GM18951 (cell line): ENCODE measurements at regions not wholly inside any gene's neighbourhood (a gene's known extent, or its start where the extent isn't known, plus 50 kb on each side); places are given as distances from the start of the nearest gene placed in this dataset.

Experiments
- POLR2A ChIP-seq: IDR thresholded peaks from 4 replicates; pipeline ENCODE4 v1.6.1; 2011; ENCODE audit warnings: mild to moderate bottlenecking; ENCODE audit not compliant: insufficient read length, insufficient read depth; ENCODE audit errors: extremely low read depth
- in situ Hi-C: fragments of 300-500 bp; cut with MboI; formaldehyde crosslinking; loops from one replicate; pipeline ENCODE4 v1.12.0; 2022; ENCODE audit warnings: low sequenced_read_pairs, mixed read lengths, inconsistent platforms; ENCODE audit not compliant: unreplicated experiment

GRCh38 chr18:27278131-27278530 is 93.0 kb upstream of the CHST9 start:
- in situ Hi-C loops: no loop called here
- TF ChIP-seq POLR2A: no peak

DNA sequence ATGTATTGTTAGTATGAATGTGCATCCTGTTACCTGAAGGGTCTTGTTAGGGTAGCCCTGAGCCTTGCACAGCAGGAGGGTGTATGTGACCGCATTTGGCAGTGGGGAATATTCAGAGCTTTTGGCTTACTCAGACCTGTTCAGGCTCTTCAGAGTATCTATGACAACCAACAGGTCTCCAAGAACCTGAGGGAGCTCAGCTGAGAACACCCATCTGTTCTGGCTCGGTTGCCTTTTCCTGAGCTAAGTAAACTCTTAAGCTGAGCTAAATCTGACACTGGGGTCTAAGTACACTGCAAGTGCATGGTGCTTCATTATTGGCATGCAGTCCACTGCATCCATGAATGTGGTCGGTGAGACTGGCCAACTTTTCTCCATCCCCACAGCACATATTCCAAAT is 92.4 kb upstream of the CHST9 start:
- TF ChIP-seq POLR2A: no peak
- in situ Hi-C loops: no loop called here

DNA sequence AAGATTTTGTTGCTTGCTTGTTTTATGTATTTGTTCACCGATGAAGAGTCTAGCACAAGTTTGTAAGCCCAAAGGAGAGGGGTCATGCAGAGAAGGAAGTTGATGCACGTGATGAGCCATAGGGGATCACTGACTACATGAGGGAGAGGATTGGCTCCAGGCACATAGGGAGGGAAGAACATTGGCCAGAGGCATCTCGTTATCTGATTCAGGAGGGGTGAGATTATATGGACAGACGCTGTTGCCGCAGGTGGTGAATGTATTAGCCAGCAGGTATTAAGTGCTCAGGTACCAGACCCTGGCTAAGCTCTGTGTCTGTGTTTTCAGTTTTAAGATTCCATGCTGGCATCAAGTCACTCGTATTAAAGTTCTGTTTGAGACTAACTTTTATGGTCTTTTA is 91.8 kb upstream of the CHST9 start:
- TF ChIP-seq POLR2A: no peak
- in situ Hi-C loops: no loop called here

- TF ChIP-seq POLR2A: no peak
- in situ Hi-C loops: no loop called here
Measured at GRCh38 chr18:27276479-27276878, 91.4 kb upstream of the CHST9 start.

DNA sequence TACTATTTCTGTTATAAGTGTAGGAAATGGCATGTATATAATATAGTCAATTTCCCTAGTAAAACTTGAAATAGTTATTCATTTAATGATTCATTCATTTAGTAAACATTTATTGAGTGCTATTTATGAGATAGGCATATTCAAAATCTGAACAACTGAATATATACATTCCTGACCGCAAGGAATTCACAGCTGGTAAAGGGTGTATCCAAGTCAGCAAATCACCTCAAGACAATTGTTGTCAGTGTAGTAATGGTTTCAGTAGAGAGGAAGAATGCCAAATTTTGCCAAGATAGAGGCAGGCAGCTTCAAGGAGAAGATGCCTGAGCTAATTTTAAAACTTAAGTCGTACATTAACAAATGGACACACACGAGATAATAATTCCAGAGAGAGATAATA is 89.8 kb upstream of the CHST9 start:
- in situ Hi-C loops: no loop called here

GRCh38 chr18:27270508-27270907 is 85.4 kb upstream of the CHST9 start:
- no peak for TF ChIP-seq POLR2A
- in situ Hi-C loops: no loop called here

More for the DNA sequence above, 89.8 kb upstream of the CHST9 start:
- no peak for TF ChIP-seq POLR2A

GRCh38 chr18:27263369-27263768 is 78.3 kb upstream of the CHST9 start:
- TF ChIP-seq POLR2A: no peak
- in situ Hi-C loops: no loop called here

GRCh38 chr18:27261769-27262549 is 76.9 kb upstream of the CHST9 start:
- in situ Hi-C loops: no loop called here
- TF ChIP-seq POLR2A: no peak

DNA sequence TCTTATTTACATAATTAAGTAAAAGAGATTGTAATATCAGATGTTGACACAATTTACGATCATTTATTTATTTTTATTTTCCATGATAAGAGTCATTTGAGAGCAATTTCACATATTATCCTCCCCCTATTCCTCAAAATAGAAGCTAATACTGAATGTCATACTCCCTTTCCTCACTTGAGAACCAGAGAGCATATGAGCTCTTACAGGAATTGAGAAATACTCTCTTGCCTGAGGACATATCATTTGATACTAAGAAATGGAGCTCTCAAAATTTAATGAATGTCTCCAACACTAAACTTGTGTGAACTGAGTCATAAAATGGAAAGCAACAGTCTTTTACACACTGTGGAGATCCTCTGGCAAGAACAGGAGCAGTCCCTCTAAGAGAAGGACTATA is 68.5 kb upstream of the CHST9 start:
- in situ Hi-C loops: no loop called here
- no peak for TF ChIP-seq POLR2A

DNA sequence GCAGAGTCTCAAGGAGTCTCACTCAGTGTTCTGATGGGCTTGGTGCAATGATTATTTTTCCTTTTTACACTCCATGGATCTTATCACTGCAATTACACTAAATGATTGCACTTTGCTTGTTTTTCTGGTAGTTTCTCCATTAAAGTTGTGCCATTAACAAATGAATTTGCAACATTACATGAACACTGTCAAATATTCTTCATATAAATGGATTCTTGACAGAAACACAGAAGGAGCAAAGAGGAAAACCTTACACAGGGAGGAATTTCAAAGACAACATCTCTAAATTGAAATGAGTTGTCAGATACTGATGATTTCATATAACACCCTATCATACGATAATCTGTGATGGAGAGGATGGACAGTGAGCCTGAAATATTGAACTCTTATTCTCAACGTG is 65.4 kb upstream of the CHST9 start:
- TF ChIP-seq POLR2A: no peak
- in situ Hi-C loops: no loop called here

- in situ Hi-C loops: no loop called here
- no peak for TF ChIP-seq POLR2A
Measured at GRCh38 chr18:27249933-27250332, 64.8 kb upstream of the CHST9 start.

- no peak for TF ChIP-seq POLR2A
- in situ Hi-C loops: no loop called here
Measured at GRCh38 chr18:27244259-27244658, 59.2 kb upstream of the CHST9 start.

DNA sequence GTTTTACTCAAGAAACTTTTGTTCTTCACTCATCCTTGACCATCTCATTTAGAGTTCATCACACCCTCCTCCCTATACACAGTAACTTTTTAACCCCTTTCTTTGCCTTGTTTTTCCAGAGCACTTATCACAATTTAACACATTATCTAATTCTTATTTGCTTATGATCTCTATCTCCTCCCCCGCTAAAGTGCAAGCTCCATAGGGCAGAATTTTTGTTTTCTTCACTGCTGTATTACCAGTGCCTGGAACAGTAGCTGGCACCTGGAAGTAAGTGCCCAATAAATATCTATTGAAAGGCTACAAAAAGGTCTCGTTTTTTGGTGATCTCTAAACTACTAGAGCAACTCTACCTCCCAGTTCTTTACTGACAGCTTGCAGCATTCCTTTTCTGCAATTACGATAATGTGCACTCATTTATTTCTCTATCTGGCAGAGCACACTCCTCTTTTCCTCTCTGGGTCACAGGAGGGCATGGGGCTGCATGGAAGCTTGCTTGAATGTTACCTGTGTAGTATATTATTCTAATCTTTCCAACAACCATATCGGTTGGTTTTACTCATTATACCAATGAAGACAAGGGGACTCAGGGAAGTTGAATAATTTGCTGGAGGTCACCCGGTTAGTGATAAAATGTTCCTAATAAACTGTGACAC is 57.4 kb upstream of the CHST9 start:
- no peak for TF ChIP-seq POLR2A
- in situ Hi-C loops: no loop called here

DNA sequence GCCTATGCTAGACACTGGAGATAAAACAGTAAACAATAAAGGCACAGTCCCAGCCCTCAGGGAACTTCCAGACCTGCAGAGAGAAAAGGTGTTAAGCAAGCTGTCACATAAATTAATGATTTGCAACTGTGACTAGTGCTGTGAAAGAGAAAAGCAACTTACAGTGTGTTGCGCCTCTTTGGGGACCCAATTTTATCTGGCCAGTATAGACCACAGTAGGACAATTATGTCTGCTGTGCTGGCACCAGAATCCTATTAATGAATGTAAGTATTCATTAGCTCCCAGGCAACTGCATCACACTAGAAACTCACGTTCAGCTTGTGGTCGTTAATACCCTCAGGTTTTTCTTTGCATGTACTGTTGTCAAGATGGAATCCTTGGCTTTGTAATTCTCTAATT is 55.3 kb upstream of the CHST9 start:
- in situ Hi-C loops: no loop called here
- no peak for TF ChIP-seq POLR2A
